22Rv1 (cell line): ENCODE measurements at regions not wholly inside any gene's neighbourhood (a gene's known extent, or its start where the extent isn't known, plus 50 kb on each side); places are given as distances from the start of the nearest gene placed in this dataset.

Source experiments
- CTCF ChIP-seq: fragments of 450-650 bp; IDR thresholded peaks from 2 replicates; pipeline ENCODE4 v1.5.1; 2017; ENCODE audit warnings: mild to moderate bottlenecking
- ZFX ChIP-seq: fragments of 450-650 bp; IDR thresholded peaks from 2 replicates; pipeline ENCODE4 v1.6.1; 2017; ENCODE audit warnings: antibody characterized with exemption, borderline replicate concordance

DNA sequence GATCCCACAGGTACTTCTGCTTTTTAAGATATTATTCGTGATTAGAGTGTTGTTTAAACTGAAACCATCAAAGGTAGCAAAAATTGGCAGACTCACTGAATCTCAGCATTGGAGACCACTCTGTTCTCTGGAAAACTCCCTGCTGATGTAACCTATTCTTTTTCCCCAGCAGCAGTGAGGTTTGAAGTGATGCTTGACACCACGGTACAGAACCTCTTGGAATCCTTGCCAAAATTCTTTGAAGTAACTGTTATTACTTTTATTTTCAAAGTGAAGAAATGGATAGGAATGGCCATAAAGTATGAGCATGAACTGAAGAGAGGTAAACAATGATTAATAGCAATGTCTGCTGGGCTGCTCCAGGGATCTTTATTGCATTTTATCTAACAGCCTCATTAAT is 66.4 kb upstream of the KL start:
- TF ChIP-seq CTCF (no peak), ZFX (no peak)
